OCI-LY3 (cell line): ENCODE measurements at regions not wholly inside any gene's neighbourhood (a gene's known extent, or its start where the extent isn't known, plus 50 kb on each side); places are given as distances from the start of the nearest gene placed in this dataset.

ENCODE experiments used
- EZH2phosphoT487 ChIP-seq: fragments of 200-600 bp; shearing (Covaris generic); IDR thresholded peaks from 2 replicates; pipeline ENCODE4 v1.6.1; 2018; ENCODE audit warnings: antibody characterized with exemption, mixed run types, low read depth
- TF ChIP-seq, protein P1 (sequence below): fragments of 200-600, 300-600 bp; sonication (generic); IDR thresholded peaks from 2 replicates; pipeline ENCODE4 v1.5.1; 2014; ENCODE audit warnings: antibody characterized with exemption, low read length, low read depth

DNA sequence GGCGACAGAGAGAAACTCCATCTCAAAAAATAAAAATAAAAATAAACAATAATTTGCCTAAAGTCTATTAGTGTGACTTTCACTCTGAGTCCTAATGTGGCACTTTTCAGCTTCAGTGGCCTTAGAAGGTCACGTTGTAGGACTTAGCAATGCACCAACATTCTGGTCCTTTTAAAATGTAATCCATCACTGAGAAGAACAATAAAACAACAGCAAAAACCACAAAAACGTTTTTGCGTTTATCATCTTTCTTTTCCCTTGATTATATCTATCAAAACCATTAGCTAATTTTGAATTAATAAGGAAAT is 190.1 kb upstream of the ZNF608 start:
- TF ChIP-seq, protein P1, sequence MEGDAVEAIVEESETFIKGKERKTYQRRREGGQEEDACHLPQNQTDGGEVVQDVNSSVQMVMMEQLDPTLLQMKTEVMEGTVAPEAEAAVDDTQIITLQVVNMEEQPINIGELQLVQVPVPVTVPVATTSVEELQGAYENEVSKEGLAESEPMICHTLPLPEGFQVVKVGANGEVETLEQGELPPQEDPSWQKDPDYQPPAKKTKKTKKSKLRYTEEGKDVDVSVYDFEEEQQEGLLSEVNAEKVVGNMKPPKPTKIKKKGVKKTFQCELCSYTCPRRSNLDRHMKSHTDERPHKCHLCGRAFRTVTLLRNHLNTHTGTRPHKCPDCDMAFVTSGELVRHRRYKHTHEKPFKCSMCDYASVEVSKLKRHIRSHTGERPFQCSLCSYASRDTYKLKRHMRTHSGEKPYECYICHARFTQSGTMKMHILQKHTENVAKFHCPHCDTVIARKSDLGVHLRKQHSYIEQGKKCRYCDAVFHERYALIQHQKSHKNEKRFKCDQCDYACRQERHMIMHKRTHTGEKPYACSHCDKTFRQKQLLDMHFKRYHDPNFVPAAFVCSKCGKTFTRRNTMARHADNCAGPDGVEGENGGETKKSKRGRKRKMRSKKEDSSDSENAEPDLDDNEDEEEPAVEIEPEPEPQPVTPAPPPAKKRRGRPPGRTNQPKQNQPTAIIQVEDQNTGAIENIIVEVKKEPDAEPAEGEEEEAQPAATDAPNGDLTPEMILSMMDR = no peak
- TF ChIP-seq EZH2phosphoT487 = no peak
